HEK293 (cell line): ENCODE measurements at regions not wholly inside any gene's neighbourhood (a gene's known extent, or its start where the extent isn't known, plus 50 kb on each side); places are given as distances from the start of the nearest gene placed in this dataset.

Source experiments
- CTCF ChIA-PET: fragments of 350-600 bp; formaldehyde crosslinking; extraction: SDS; loops from one replicate; lab custom pipeline; 2021; ENCODE audit warnings: antibody characterized with exemption; lab: Yijun Ruan, JAX
- POLR2A ChIA-PET: fragments of 300-600 bp; formaldehyde crosslinking; extraction: SDS; loops from one replicate; lab custom pipeline; 2020; ENCODE audit warnings: antibody characterized with exemption, inconsistent platforms; lab: Yijun Ruan, JAX
- H3K27ac ChIP-seq: fragments of 200-500 bp; sonication (Bioruptor generic); 2 replicates; pipeline ENCODE4 v1.5.1; 2014; ENCODE audit warnings: low read depth, low read length, control low read depth, inconsistent platforms; ENCODE audit errors: extremely low read depth
- H3K36me3 ChIP-seq, 2 experiments: fragments of 200-500 bp in 1 of 2; sonication (Bioruptor generic) in 1 of 2; 1 replicate in 1 of 2; 2 replicates in 1 of 2; pipeline ENCODE4 v1.5.1; 2014 to 2017; ENCODE audit warnings: inconsistent platforms in 2 of 2, low read length in 2 of 2; ENCODE audit not compliant: control insufficient read depth in 2 of 2, insufficient read depth in 1 of 2
- H3K4me1 ChIP-seq: fragments of 200-500 bp; sonication (Bioruptor generic); 2 replicates; pipeline ENCODE4 v1.5.1; 2014; ENCODE audit warnings: mild to moderate bottlenecking, low read length, inconsistent platforms; ENCODE audit not compliant: control insufficient read depth, insufficient read depth
- H3K4me3 ChIP-seq: 2 replicates; pipeline ENCODE4 v1.5.1; 2011; ENCODE audit warnings: low read depth, mild to moderate bottlenecking, control low read depth, low read length, moderate library complexity
- H3K9me3 ChIP-seq: fragments of 200-500 bp; sonication (Bioruptor generic); 2 replicates; pipeline ENCODE4 v1.5.1; 2014; ENCODE audit warnings: low read depth, low read length, inconsistent platforms; ENCODE audit not compliant: control insufficient read depth, insufficient read depth
- BCL11A ChIP-seq: fragments of 450-650 bp; formaldehyde crosslinking; IDR thresholded peaks from 2 replicates; pipeline ENCODE4 v1.5.1; 2016; ENCODE audit warnings: low read depth, missing biosample characterization, missing genetic modification characterization
- HOXC10 ChIP-seq: sonication (generic); formaldehyde crosslinking; IDR thresholded peaks from 2 replicates; pipeline ENCODE4 v1.8.1; 2023; ENCODE audit warnings: mild to moderate bottlenecking, missing genetic modification reagents
- OSR2 ChIP-seq: fragments of 450-650 bp; formaldehyde crosslinking; IDR thresholded peaks from 2 replicates; pipeline ENCODE4 v1.5.1; 2016; ENCODE audit warnings: missing biosample characterization, missing genetic modification characterization
- OVOL3 ChIP-seq: fragments of 450-650 bp; formaldehyde crosslinking; IDR thresholded peaks from 2 replicates; pipeline ENCODE4 v1.5.1; 2016; ENCODE audit warnings: missing biosample characterization, missing genetic modification characterization
- RBAK ChIP-seq: fragments of 450-650 bp; formaldehyde crosslinking; IDR thresholded peaks from 2 replicates; pipeline ENCODE4 v1.5.1; 2016; ENCODE audit warnings: missing biosample characterization, missing genetic modification characterization
- REPIN1 ChIP-seq: fragments of 450-650 bp; formaldehyde crosslinking; IDR thresholded peaks from 2 replicates; pipeline ENCODE4 v1.5.1; 2017; ENCODE audit warnings: missing biosample characterization, missing genetic modification characterization, low read depth
- SCRT1 ChIP-seq: fragments of 450-650 bp; formaldehyde crosslinking; IDR thresholded peaks from 2 replicates; pipeline ENCODE4 v1.5.1; 2016; ENCODE audit warnings: missing biosample characterization, missing genetic modification characterization, borderline replicate concordance
- SCRT2 ChIP-seq: fragments of 450-650 bp; formaldehyde crosslinking; IDR thresholded peaks from 2 replicates; pipeline ENCODE4 v1.5.1; 2016; ENCODE audit warnings: missing biosample characterization, missing genetic modification characterization
- SETDB1 ChIP-seq: IDR thresholded peaks from one replicate; pipeline ENCODE4 v1.6.1; 2017; ENCODE audit warnings: mild to moderate bottlenecking, low read length, moderate library complexity, mixed read lengths; ENCODE audit not compliant: insufficient read length
- TCF7L2 ChIP-seq: IDR thresholded peaks from 2 replicates; pipeline ENCODE4 v1.6.1; 2011; ENCODE audit warnings: low read depth, mild to moderate bottlenecking, inconsistent platforms, low read length, moderate library complexity, borderline replicate concordance
- ZBTB48 ChIP-seq: fragments of 450-650 bp; formaldehyde crosslinking; IDR thresholded peaks from 2 replicates; pipeline ENCODE4 v1.5.1; 2016; ENCODE audit warnings: missing biosample characterization, missing genetic modification characterization
- ZNF121 ChIP-seq: fragments of 450-650 bp; formaldehyde crosslinking; IDR thresholded peaks from 2 replicates; pipeline ENCODE4 v1.5.1; 2016; ENCODE audit warnings: missing biosample characterization, missing genetic modification characterization
- ZNF157 ChIP-seq: fragments of 450-650 bp; formaldehyde crosslinking; IDR thresholded peaks from 2 replicates; pipeline ENCODE4 v1.5.1; 2016; ENCODE audit warnings: missing biosample characterization, missing genetic modification characterization
- ZNF16 ChIP-seq: fragments of 450-650 bp; formaldehyde crosslinking; IDR thresholded peaks from 2 replicates; pipeline ENCODE4 v1.5.1; 2016; ENCODE audit warnings: low read depth, missing biosample characterization, missing genetic modification characterization
- ZNF404 ChIP-seq: fragments of 450-650 bp; formaldehyde crosslinking; IDR thresholded peaks from 2 replicates; pipeline ENCODE4 v1.5.1; 2017; ENCODE audit warnings: missing biosample characterization, missing genetic modification characterization
- ZNF416 ChIP-seq: fragments of 450-650 bp; formaldehyde crosslinking; IDR thresholded peaks from 2 replicates; pipeline ENCODE4 v1.5.1; 2016; ENCODE audit warnings: missing biosample characterization, missing genetic modification characterization
- ZNF423 ChIP-seq: fragments of 450-650 bp; formaldehyde crosslinking; IDR thresholded peaks from 2 replicates; pipeline ENCODE4 v1.5.1; 2016; ENCODE audit warnings: missing biosample characterization, missing genetic modification characterization
- ZNF501 ChIP-seq: fragments of 450-650 bp; formaldehyde crosslinking; IDR thresholded peaks from 2 replicates; pipeline ENCODE4 v1.5.1; 2016; ENCODE audit warnings: missing biosample characterization, missing genetic modification characterization
- ZNF549 ChIP-seq: fragments of 450-650 bp; IDR thresholded peaks from 2 replicates; pipeline ENCODE4 v1.5.1; 2018; ENCODE audit warnings: missing biosample characterization, missing genetic modification characterization, mild to moderate bottlenecking, inconsistent platforms, moderate library complexity
- ZNF558 ChIP-seq: fragments of 450-650 bp; formaldehyde crosslinking; IDR thresholded peaks from 2 replicates; pipeline ENCODE4 v1.5.1; 2016; ENCODE audit warnings: missing biosample characterization, missing genetic modification characterization
- ZNF600 ChIP-seq: fragments of 450-650 bp; formaldehyde crosslinking; IDR thresholded peaks from 2 replicates; pipeline ENCODE4 v1.5.1; 2016; ENCODE audit warnings: missing biosample characterization, missing genetic modification characterization
- ZNF629 ChIP-seq: fragments of 450-650 bp; formaldehyde crosslinking; IDR thresholded peaks from 2 replicates; pipeline ENCODE4 v1.5.1; 2017; ENCODE audit warnings: missing biosample characterization, missing genetic modification characterization
- ZNF658 ChIP-seq: fragments of 450-650 bp; formaldehyde crosslinking; IDR thresholded peaks from 2 replicates; pipeline ENCODE4; 2016; ENCODE audit warnings: missing biosample characterization, missing genetic modification characterization
- ZNF660 ChIP-seq: fragments of 450-650 bp; IDR thresholded peaks from 2 replicates; pipeline ENCODE4 v1.5.1; 2018; ENCODE audit warnings: missing biosample characterization, mild to moderate bottlenecking, missing genetic modification characterization
- ZNF701 ChIP-seq: fragments of 450-650 bp; formaldehyde crosslinking; IDR thresholded peaks from 2 replicates; pipeline ENCODE4 v1.5.1; 2016; ENCODE audit warnings: missing biosample characterization, missing genetic modification characterization
- ZNF792 ChIP-seq: fragments of 450-650 bp; formaldehyde crosslinking; IDR thresholded peaks from 2 replicates; pipeline ENCODE4 v1.5.1; 2016; ENCODE audit warnings: missing biosample characterization, missing genetic modification characterization
- TF ChIP-seq, protein P1 (sequence below): fragments of 450-650 bp; formaldehyde crosslinking; IDR thresholded peaks from 2 replicates; pipeline ENCODE4 v1.5.1; 2016; ENCODE audit warnings: missing biosample characterization, missing genetic modification characterization, borderline replicate concordance
- TF ChIP-seq, protein P2 (sequence below): fragments of 450-650 bp; formaldehyde crosslinking; IDR thresholded peaks from 2 replicates; pipeline ENCODE4 v1.5.1; 2017; ENCODE audit warnings: missing biosample characterization, missing genetic modification characterization
- TF ChIP-seq, protein P3 (sequence below): fragments of 450-650 bp; IDR thresholded peaks from 2 replicates; pipeline ENCODE4 v1.5.1; 2018; ENCODE audit warnings: missing biosample characterization, missing genetic modification characterization
- TF ChIP-seq, protein P4 (sequence below): fragments of 450-650 bp; IDR thresholded peaks from 2 replicates; pipeline ENCODE4 v1.5.1; 2018; ENCODE audit warnings: missing biosample characterization, mild to moderate bottlenecking, missing genetic modification characterization

- TF ChIP-seq ZNF792 (tag by site-specific recombination) (no peak), ZNF629 (no peak), ZNF558 (tag by site-specific recombination) (no peak)
These were observed 274.1 kb downstream of the PLK2 start (continued) for GRCh38 chr5:58185801-58186200.

DNA sequence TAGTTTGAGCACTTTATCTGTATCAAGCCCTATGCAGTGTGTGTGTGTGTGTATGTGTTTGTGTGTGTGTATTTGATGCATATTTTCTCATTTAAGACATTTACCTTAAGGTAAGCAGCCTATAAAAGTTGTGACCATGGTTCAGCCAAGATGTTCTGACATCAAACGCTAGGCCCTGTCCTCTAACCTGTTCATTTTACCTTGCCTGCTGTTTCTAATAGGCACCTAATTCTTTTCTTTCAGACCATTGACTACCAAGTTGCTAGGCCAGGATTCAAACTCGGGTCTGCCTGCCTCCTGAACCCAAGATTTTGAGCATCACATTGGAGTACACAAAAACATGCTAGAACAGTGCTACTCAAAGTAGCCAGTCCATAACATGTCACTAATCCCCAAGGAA, 274.5 kb downstream of the PLK2 start:
- Histone ChIP-seq H3K36me3 (no peaks in the 10 kb centered on the region), H3K27ac (no peak overlapping the region), H3K4me3 (no peak overlapping the region), H3K4me1 (no peaks in the 10 kb centered on the region), H3K9me3 (no peaks in the 10 kb centered on the region)
- ChIA-PET CTCF (no interaction called here), POLR2A (no interaction called here)
- no peak for TF ChIP-seq ZNF404
- no peak for TF ChIP-seq REPIN1 (tag by site-specific recombination)
- TF ChIP-seq ZNF157, result no peak
- TF ChIP-seq ZNF416 (tag by site-specific recombination), result no peak
- TF ChIP-seq OSR2 (tag by site-specific recombination), result no peak
- no peak for TF ChIP-seq OVOL3 (tag by site-specific recombination)
- no peak for TF ChIP-seq SCRT2
- no peak for TF ChIP-seq ZNF658 (tag by site-specific recombination)
- no peak for TF ChIP-seq HOXC10 (CRISPR knock-in tag)
- TF ChIP-seq, protein P1, sequence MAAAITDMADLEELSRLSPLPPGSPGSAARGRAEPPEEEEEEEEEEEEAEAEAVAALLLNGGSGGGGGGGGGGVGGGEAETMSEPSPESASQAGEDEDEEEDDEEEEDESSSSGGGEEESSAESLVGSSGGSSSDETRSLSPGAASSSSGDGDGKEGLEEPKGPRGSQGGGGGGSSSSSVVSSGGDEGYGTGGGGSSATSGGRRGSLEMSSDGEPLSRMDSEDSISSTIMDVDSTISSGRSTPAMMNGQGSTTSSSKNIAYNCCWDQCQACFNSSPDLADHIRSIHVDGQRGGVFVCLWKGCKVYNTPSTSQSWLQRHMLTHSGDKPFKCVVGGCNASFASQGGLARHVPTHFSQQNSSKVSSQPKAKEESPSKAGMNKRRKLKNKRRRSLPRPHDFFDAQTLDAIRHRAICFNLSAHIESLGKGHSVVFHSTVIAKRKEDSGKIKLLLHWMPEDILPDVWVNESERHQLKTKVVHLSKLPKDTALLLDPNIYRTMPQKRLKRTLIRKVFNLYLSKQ, result no peak
- no peak for TF ChIP-seq ZNF600 (tag by site-specific recombination)
- TF ChIP-seq, protein P2, sequence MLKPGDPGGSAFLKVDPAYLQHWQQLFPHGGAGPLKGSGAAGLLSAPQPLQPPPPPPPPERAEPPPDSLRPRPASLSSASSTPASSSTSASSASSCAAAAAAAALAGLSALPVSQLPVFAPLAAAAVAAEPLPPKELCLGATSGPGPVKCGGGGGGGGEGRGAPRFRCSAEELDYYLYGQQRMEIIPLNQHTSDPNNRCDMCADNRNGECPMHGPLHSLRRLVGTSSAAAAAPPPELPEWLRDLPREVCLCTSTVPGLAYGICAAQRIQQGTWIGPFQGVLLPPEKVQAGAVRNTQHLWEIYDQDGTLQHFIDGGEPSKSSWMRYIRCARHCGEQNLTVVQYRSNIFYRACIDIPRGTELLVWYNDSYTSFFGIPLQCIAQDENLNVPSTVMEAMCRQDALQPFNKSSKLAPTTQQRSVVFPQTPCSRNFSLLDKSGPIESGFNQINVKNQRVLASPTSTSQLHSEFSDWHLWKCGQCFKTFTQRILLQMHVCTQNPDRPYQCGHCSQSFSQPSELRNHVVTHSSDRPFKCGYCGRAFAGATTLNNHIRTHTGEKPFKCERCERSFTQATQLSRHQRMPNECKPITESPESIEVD (tag by site-specific recombination), result no peak

GRCh38 chr5:58184910-58185309, 275.0 kb downstream of the PLK2 start:
- Histone ChIP-seq H3K4me3 (no peak overlapping the region), H3K36me3 (no peaks in the 10 kb centered on the region), H3K4me1 (no peaks in the 10 kb centered on the region), H3K9me3 (no peaks in the 10 kb centered on the region), H3K27ac (no peak overlapping the region)
- POLR2A ChIA-PET, result no interaction called here
- CTCF ChIA-PET, result interaction anchor here (1.0 kb wide), 1 partner anchor 406 kb away, joined by 3 read pairs; no protein-coding TSS in a partner anchor
- TF ChIP-seq ZNF549 (no peak), SCRT1 (tag by site-specific recombination) (no peak), ZNF501 (no peak), ZNF16 (tag by site-specific recombination) (no peak), ZNF660 (no peak), ZBTB48 (tag by site-specific recombination) (no peak), TCF7L2 (no peak), ZNF701 (tag by site-specific recombination) (no peak), SETDB1 (no peak), ZNF121 (tag by site-specific recombination) (no peak), ZNF423 (tag by site-specific recombination) (no peak), BCL11A (tag by site-specific recombination) (no peak), RBAK (tag by site-specific recombination) (no peak)
- TF ChIP-seq, protein P1, result no peak
- TF ChIP-seq, protein P3, sequence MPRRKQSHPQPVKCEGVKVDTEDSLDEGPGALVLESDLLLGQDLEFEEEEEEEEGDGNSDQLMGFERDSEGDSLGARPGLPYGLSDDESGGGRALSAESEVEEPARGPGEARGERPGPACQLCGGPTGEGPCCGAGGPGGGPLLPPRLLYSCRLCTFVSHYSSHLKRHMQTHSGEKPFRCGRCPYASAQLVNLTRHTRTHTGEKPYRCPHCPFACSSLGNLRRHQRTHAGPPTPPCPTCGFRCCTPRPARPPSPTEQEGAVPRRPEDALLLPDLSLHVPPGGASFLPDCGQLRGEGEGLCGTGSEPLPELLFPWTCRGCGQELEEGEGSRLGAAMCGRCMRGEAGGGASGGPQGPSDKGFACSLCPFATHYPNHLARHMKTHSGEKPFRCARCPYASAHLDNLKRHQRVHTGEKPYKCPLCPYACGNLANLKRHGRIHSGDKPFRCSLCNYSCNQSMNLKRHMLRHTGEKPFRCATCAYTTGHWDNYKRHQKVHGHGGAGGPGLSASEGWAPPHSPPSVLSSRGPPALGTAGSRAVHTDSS (tag by site-specific recombination), result no peak
- TF ChIP-seq, protein P4, sequence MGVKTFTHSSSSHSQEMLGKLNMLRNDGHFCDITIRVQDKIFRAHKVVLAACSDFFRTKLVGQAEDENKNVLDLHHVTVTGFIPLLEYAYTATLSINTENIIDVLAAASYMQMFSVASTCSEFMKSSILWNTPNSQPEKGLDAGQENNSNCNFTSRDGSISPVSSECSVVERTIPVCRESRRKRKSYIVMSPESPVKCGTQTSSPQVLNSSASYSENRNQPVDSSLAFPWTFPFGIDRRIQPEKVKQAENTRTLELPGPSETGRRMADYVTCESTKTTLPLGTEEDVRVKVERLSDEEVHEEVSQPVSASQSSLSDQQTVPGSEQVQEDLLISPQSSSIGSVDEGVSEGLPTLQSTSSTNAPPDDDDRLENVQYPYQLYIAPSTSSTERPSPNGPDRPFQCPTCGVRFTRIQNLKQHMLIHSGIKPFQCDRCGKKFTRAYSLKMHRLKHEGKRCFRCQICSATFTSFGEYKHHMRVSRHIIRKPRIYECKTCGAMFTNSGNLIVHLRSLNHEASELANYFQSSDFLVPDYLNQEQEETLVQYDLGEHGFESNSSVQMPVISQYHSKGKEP (tag by site-specific recombination), result no peak
